GM12878 (cell line): ENCODE measurements at regions not wholly inside any gene's neighbourhood (a gene's known extent, or its start where the extent isn't known, plus 50 kb on each side); places are given as distances from the start of the nearest gene placed in this dataset.

Experiments used
- ATAC-seq: fragments of 200-7000 bp; cut with Tn5 transposase; 3 replicates; pipeline ENCODE4 v1.9.1; 2020; ENCODE audit warnings: mild to moderate bottlenecking, moderate library complexity
- BruUV-seq: library from RNA; stranded (reverse); fragments of 400-500 nt; replicated peaks from 2 replicates; lab custom pipeline; 2021; lab: Mats Ljungman, UMichigan
- CTCF ChIA-PET: fragments of 300-600 bp; sonication (Branson Sonifier 250); formaldehyde crosslinking; extraction: SDS; loops from one replicate; lab custom pipeline; 2021; ENCODE audit warnings: inconsistent platforms; lab: Yijun Ruan, JAX
- POLR2A ChIA-PET: fragments of 350-600 bp; formaldehyde crosslinking; extraction: SDS; loops from one replicate; lab custom pipeline; 2021; ENCODE audit warnings: inconsistent platforms; lab: Charles Lee
- RAD21 ChIA-PET: fragments of 300-600 bp; sonication (Branson Sonifier 250); formaldehyde crosslinking; loops from one replicate; lab custom pipeline; 2023; ENCODE audit warnings: antibody characterized with exemption; ENCODE audit not compliant: unreplicated experiment; lab: Charles Lee
- SMC1A ChIA-PET: fragments of 300-600 bp; sonication (Branson Sonifier 250); formaldehyde crosslinking; loops from one replicate; lab custom pipeline; 2023; ENCODE audit not compliant: unreplicated experiment, uncharacterized antibody; lab: Charles Lee
- DNase-seq: peaks from one replicate; pipeline ENCODE4 v3.0.0-alpha.2; 2011; ENCODE audit warnings: low read depth, low spot score
- FAIRE-seq: peaks from 3 replicates; lab custom pipeline; 2011; peaks lifted over from hg19 to GRCh38; lab: Jason Lieb, UNC
- H2AFZ ChIP-seq: 2 replicates; pipeline ENCODE4 v1.6.0; 2011; ENCODE audit warnings: low read depth, low read length, control low read depth; ENCODE audit not compliant: control insufficient read depth
- H3K27ac ChIP-seq: 2 replicates; pipeline ENCODE4 v1.5.1; 2011; ENCODE audit warnings: control low read depth; ENCODE audit not compliant: control insufficient read depth, insufficient read depth
- H3K27me3 ChIP-seq, 2 experiments: replicated peaks in 1 of 2; 2 replicates each; pipeline versions ENCODE4 v1.6.0 to v1.6.1; 2011; ENCODE audit warnings: low read length in 1 of 2; ENCODE audit not compliant: control insufficient read depth in 2 of 2, insufficient read depth in 2 of 2
- H3K36me3 ChIP-seq, 2 experiments: 2 replicates each; pipeline ENCODE4 v1.5.1; 2011; ENCODE audit warnings: low read length in 1 of 2; ENCODE audit not compliant: control insufficient read depth in 2 of 2, insufficient read depth in 2 of 2
- H3K4me1 ChIP-seq: 2 replicates; pipeline ENCODE4 v1.6.1; 2011; ENCODE audit warnings: mild to moderate bottlenecking, low read length, moderate library complexity, mixed read lengths; ENCODE audit not compliant: control insufficient read depth, insufficient read depth
- H3K4me2 ChIP-seq: 2 replicates; pipeline ENCODE4 v1.6.0; 2011; ENCODE audit warnings: control low read depth; ENCODE audit not compliant: control insufficient read depth, insufficient read depth
- H3K4me3 ChIP-seq: fragments of 200-600 bp; sonication (generic); 2 replicates; pipeline ENCODE4 v1.5.1; 2016
- H3K79me2 ChIP-seq: 2 replicates; pipeline ENCODE4 v1.6.0; 2011; ENCODE audit warnings: low read length; ENCODE audit not compliant: control insufficient read depth, insufficient read depth
- H3K9ac ChIP-seq: 2 replicates; pipeline ENCODE4 v1.8.0; 2011; ENCODE audit warnings: low read length, control low read depth, mixed read lengths; ENCODE audit not compliant: control insufficient read depth, insufficient read depth
- H3K9me3 ChIP-seq: replicated peaks from 3 replicates; pipeline ENCODE4 v1.5.1; 2011; ENCODE audit warnings: mild to moderate bottlenecking, low read length; ENCODE audit not compliant: control insufficient read depth, insufficient read depth
- H4K20me1 ChIP-seq: 2 replicates; pipeline ENCODE4 v1.6.0; 2011; ENCODE audit not compliant: control insufficient read depth, insufficient read depth
- CTCF ChIP-seq, 3 experiments: IDR thresholded peaks in 2 of 3; conservative IDR thresholded peaks in 1 of 3; 2 replicates each; pipeline ENCODE4 v1.5.1; 2011; ENCODE audit warnings: low read depth in 3 of 3, low read length in 3 of 3, mild to moderate bottlenecking in 3 of 3, control low read depth in 2 of 3, moderate library complexity in 2 of 3, inconsistent platforms in 1 of 3, mixed read lengths in 1 of 3; ENCODE audit not compliant: control insufficient read depth in 2 of 3, insufficient read depth in 1 of 3; ENCODE audit errors: extremely low read depth in 1 of 3
- IRF4 ChIP-seq: IDR thresholded peaks from 2 replicates; pipeline ENCODE4 v1.6.1; 2011; ENCODE audit warnings: low read depth, low read length
- KLF5 ChIP-seq: fragments of 450-650 bp; IDR thresholded peaks from 2 replicates; pipeline ENCODE4 v1.6.1; 2014; ENCODE audit warnings: mild to moderate bottlenecking; ENCODE audit not compliant: partially characterized antibody
- NFYB ChIP-seq: IDR thresholded peaks from 2 replicates; pipeline ENCODE4 v1.6.1; 2011; ENCODE audit warnings: low read depth, mild to moderate bottlenecking, low read length, improper control_type of control experiment, moderate library complexity; ENCODE audit not compliant: insufficient read depth
- RBBP5 ChIP-seq: fragments of 200-600 bp; sonication (generic); conservative IDR thresholded peaks from 2 replicates; pipeline ENCODE4 v1.6.1; 2016
- REST ChIP-seq: IDR thresholded peaks from 2 replicates; pipeline ENCODE4 v1.6.1; 2012; ENCODE audit warnings: mild to moderate bottlenecking, low read depth, low read length
- USF1 ChIP-seq: IDR thresholded peaks from 2 replicates; pipeline ENCODE4 v1.6.1; 2011; ENCODE audit warnings: borderline replicate concordance, low read depth, mild to moderate bottlenecking, moderate library complexity, mixed read lengths, low read length; ENCODE audit not compliant: insufficient read depth; ENCODE audit errors: extremely low read length
- ZNF217 ChIP-seq: fragments of 450-650 bp; IDR thresholded peaks from 2 replicates; pipeline ENCODE4 v1.6.1; 2017; ENCODE audit warnings: antibody characterized with exemption, mild to moderate bottlenecking
- WGBS: methylation state at CpG from one replicate; pipeline ENCODE4 v1.1.6; 2016; ENCODE audit warnings: low lambda C conversion rate; ENCODE audit not compliant: insufficient replicate concordance, insufficient coverage; ENCODE audit errors: missing lambda C conversion rate; 5-methylcytosine and 5-hydroxymethylcytosine counted together
- in situ Hi-C: fragments of 300-500 bp; cut with MboI; formaldehyde crosslinking; loops from 9 replicates; pipeline ENCODE4 v1.14.3; 2018; ENCODE audit warnings: mixed read lengths
- intact Hi-C: fragments of 100-400 bp; cut with micrococcal nuclease; formaldehyde crosslinking; loops from one replicate; pipeline ENCODE4 v1.14.2; 2022; ENCODE audit not compliant: unreplicated experiment
- TF ChIP-seq, protein P1 (sequence below): fragments of 450-650 bp; formaldehyde crosslinking; IDR thresholded peaks from 2 replicates; pipeline ENCODE4 v1.4.0; 2022; ENCODE audit warnings: mild to moderate bottlenecking, moderate library complexity

DNA sequence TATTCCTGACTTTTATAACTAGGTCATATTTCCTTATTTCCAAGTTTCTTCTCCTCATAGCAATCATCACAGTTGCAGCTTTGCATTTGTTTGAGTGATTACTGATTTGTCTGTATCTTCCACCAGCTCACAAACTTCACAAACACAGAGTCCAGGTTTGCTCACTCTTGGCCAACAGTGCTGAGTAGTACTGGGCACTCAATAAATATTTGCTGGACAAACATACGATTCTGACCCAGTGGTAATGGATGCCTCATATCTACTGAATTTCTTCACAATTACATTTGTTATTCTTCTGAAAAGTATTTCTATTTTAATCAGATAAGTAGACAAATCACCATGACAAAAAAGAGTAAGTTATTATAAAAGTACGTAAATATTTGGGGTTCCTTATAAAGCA, 516.3 kb downstream of the TDRD15 start:
- no peak for FAIRE-seq

GRCh38 chr2:21642647-21643046, 518.9 kb downstream of the TDRD15 start:
- DNase-seq (no peak), ATAC-seq (no peak), FAIRE-seq (no peak)
- Histone ChIP-seq H3K36me3 (no peaks in the 10 kb centered on the region), H3K4me3 (no peak overlapping the region), H3K27me3 (no peaks in the 10 kb centered on the region), H3K79me2 (no peaks in the 10 kb centered on the region), H2AFZ (no peak overlapping the region), H3K4me2 (no peak overlapping the region), H3K9ac (no peak overlapping the region), H3K9me3 (no peaks in the 10 kb centered on the region), H3K27ac (no peak overlapping the region), H3K4me1 (no peaks in the 10 kb centered on the region), H4K20me1 (no peaks in the 10 kb centered on the region)
- in situ Hi-C loops (no loop called here), intact Hi-C loops (no loop called here)
- SMC1A ChIA-PET = no interaction called here
- RAD21 ChIA-PET = no interaction called here
- CTCF ChIA-PET = no interaction called here
- no TSS peak for BruUV-seq
- WGBS = 22% methylated on average over 6 of the region's 6 CpGs
- POLR2A ChIA-PET = no interaction called here
- TF ChIP-seq REST (no peak), CTCF (IDR thresholded peaks at IDR 0.05 in 2 of 3, conservative IDR thresholded peaks at IDR 0.05 in 1 of 3; ENCODE audit: control insufficient read depth in 2 of 3, extremely low read depth in 1 of 3, insufficient read depth in 1 of 3, low read depth in 3 of 3, low read length in 3 of 3) (no peak), KLF5 (no peak)
- TF ChIP-seq, protein P1, sequence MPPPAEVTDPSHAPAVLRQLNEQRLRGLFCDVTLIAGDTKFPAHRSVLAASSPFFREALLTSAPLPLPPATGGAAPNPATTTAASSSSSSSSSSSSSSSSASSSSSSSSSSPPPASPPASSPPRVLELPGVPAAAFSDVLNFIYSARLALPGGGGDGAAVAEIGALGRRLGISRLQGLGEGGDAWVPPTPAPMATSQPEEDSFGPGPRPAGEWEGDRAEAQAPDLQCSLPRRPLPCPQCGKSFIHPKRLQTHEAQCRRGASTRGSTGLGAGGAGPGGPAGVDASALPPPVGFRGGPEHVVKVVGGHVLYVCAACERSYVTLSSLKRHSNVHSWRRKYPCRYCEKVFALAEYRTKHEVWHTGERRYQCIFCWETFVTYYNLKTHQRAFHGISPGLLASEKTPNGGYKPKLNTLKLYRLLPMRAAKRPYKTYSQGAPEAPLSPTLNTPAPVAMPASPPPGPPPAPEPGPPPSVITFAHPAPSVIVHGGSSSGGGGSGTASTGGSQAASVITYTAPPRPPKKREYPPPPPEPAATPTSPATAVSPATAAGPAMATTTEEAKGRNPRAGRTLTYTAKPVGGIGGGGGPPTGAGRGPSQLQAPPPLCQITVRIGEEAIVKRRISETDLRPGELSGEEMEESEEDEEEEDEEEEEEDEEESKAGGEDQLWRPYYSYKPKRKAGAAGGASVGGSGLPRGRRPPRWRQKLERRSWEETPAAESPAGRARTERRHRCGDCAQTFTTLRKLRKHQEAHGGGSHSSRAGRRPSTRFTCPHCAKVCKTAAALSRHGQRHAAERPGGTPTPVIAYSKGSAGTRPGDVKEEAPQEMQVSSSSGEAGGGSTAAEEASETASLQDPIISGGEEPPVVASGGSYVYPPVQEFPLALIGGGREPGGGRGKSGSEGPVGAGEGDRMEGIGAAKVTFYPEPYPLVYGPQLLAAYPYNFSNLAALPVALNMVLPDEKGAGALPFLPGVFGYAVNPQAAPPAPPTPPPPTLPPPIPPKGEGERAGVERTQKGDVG = no peak

More for the DNA sequence above, 516.3 kb downstream of the TDRD15 start:
- Histone ChIP-seq H3K36me3 (no peaks in the 10 kb centered on the region), H3K27ac (no peak overlapping the region), H3K9me3 (no peaks in the 10 kb centered on the region), H3K4me1 (no peaks in the 10 kb centered on the region), H3K9ac (no peak overlapping the region), H4K20me1 (no peaks in the 10 kb centered on the region), H3K27me3 (no peaks in the 10 kb centered on the region), H2AFZ (no peak overlapping the region), H3K79me2 (no peaks in the 10 kb centered on the region), H3K4me2 (no peak overlapping the region), H3K4me3 (no peak overlapping the region)
- POLR2A ChIA-PET = no interaction called here
- no TSS peak for BruUV-seq
- in situ Hi-C loops = no loop called here
- WGBS = 2% methylated on average over 2 of the region's 2 CpGs
- CTCF ChIA-PET = no interaction called here
- SMC1A ChIA-PET = no interaction called here
- TF ChIP-seq NFYB (no peak), USF1 (no peak), ZNF217 (no peak), RBBP5 (no peak), IRF4 (no peak)
- DNase-seq (no peak), ATAC-seq (no peak)
- RAD21 ChIA-PET = no interaction called here
- intact Hi-C loops = no loop called here
